ENCODE measurements at regions not wholly inside any gene's neighbourhood (a gene's known extent, or its start where the extent isn't known, plus 50 kb on each side); places are given as distances from the start of the nearest gene placed in this dataset.
"Not testable (repeated sequence)": the region's sequence is repeated elsewhere in the genome, so short reads cannot be mapped to it uniquely, and the experiment has no call there.

DNA sequence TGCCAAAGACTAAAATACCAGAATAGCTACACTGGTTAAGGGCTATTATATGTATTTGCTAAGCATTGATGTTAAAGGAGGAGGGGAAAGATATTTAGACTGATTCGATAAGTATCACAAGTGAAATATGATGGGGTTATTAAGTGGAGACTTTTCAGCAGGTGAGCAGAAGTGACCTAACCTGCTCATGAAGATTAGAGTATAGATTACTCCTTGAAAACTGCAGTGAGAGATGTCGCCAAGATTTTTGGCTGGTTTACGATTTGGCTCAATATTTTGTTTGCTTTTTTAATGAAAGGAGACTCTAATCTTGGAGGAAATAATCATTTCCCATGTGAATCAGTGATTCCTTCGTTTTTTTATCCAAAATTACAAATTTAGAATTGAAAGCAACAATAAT lies 1279.5 kb upstream of the TENM4 start:
- Histone ChIP-seq H3K36me3 (ENCODE audit: insufficient read depth, low read length) (no peaks in the 10 kb centered on the region), H3K4me1 (ENCODE audit: insufficient read depth, low read length) (no peaks in the 10 kb centered on the region), H3K9me3 (ENCODE audit: control insufficient read depth, insufficient read depth, low read length) (no peaks in the 10 kb centered on the region), H3K9ac (ENCODE audit: low read depth, low read length) (no peak overlapping the region)

DNA sequence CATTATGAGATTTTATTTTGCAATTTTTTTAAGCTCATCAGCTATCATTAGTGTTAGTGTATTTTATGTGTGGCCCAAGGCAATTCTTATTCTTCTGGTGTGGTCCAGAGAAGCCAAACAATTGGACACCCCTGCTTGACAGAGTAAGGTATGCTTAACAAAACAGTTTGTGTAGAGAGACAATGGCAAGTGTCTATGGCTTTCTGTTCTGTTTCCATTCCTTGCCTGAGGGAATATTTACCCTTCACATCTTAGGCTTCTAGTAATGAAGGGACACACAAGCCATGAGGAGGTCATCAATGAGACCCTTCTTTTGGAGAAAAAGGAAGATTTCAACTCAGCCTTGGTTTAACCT lies 1278.4 kb upstream of the TENM4 start:
- Histone ChIP-seq H3K36me3 (ENCODE audit: insufficient read depth, low read length) (no peaks in the 10 kb centered on the region), H3K9me3 (ENCODE audit: control insufficient read depth, insufficient read depth, low read length) (no peaks in the 10 kb centered on the region; the same call in 1 of the 2 replicates), H3K4me1 (ENCODE audit: insufficient read depth, low read length) (no peaks in the 10 kb centered on the region), H3K9ac (ENCODE audit: low read depth, low read length) (no peak overlapping the region)

DNA sequence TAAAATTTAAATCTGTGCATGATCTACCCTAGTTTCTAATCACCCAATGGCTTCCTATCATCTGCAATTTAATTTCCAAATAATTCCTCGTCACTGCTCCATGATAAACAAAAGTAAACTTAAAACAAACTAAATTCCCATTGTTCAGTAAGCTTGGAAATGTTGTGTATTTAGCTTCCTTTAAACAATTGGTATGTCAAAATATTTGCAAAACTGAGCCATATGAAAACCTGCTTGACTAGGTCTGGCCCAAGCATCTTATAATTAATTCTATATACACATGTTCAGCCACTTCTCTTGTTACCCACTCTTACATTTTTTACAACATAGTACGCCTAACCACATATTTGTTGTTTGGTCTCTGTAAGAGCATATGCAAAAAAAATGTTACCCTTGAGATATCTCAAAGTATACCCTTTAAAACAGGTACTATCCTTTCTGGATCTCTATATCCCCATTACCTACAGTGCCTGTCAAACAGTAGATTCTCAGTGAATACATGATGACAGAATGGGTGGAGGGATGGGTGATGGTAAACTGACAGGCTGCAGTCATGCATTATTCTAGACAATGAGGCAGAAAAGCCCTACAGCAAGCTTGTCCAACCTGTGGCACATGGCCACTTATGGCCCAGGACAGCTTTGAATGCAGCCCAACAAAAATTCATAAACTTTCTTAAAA lies 1277.9 kb upstream of the TENM4 start:
- H3K9me3 ChIP-seq (ENCODE audit: control insufficient read depth, insufficient read depth, low read length): no peaks in the 10 kb centered on the region; the same call in 1 of the 2 replicates
- no peaks in the 10 kb centered on the region for H3K36me3 ChIP-seq (ENCODE audit: insufficient read depth, low read length)
- H3K9ac ChIP-seq (ENCODE audit: low read depth, low read length): no peak overlapping the region
- no peaks in the 10 kb centered on the region for H3K4me1 ChIP-seq (ENCODE audit: insufficient read depth, low read length)

DNA sequence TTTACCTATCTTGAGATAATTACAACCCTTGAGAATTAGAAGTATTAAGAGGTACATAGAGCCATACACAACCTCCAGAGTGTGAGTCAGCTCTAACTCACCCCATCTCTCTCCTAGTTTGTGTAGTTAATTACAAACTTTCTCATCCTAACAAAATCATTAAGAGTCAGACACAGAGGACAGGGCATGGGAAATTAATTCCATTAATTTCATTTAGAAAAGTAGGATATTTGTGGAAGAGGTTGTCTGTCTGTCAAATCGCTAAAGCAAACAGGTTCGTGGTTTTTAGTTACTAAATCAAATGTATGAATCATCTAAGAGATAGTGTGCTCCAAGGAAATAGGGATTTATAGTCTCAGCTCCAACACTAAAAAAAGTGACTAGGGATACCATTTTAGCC lies 1261.4 kb upstream of the TENM4 start:
- H3K36me3 ChIP-seq (ENCODE audit: insufficient read depth, low read length): no peaks in the 10 kb centered on the region
- no peak overlapping the region for H3K9ac ChIP-seq (ENCODE audit: low read depth, low read length)
- H3K9me3 ChIP-seq (ENCODE audit: control insufficient read depth, insufficient read depth, low read length): no peaks in the 10 kb centered on the region
- no peaks in the 10 kb centered on the region for H3K4me1 ChIP-seq (ENCODE audit: insufficient read depth, low read length)

DNA sequence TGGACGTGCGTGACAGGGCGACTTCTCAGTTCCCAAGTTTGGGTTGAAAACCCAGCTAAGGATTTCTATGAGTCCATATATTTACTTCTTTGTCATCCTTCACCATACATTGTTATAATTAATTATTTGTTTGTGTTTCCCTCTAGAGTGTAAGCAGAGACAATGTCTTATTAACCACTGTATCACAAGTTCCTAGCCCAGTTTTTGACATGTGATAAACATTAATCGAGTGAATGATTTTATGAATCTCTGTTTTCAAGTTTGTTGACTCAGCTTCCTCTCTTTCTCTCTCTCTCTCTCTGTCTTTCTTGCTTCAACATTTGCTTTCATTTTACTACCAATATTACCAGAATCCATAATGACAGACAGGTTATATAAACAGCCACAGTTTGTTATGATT lies 1259.6 kb upstream of the TENM4 start:
- Histone ChIP-seq H3K9ac (ENCODE audit: low read depth, low read length) (no peak overlapping the region), H3K4me1 (ENCODE audit: insufficient read depth, low read length) (no peaks in the 10 kb centered on the region), H3K9me3 (ENCODE audit: control insufficient read depth, insufficient read depth, low read length) (no peaks in the 10 kb centered on the region), H3K36me3 (ENCODE audit: insufficient read depth, low read length) (no peaks in the 10 kb centered on the region)

DNA sequence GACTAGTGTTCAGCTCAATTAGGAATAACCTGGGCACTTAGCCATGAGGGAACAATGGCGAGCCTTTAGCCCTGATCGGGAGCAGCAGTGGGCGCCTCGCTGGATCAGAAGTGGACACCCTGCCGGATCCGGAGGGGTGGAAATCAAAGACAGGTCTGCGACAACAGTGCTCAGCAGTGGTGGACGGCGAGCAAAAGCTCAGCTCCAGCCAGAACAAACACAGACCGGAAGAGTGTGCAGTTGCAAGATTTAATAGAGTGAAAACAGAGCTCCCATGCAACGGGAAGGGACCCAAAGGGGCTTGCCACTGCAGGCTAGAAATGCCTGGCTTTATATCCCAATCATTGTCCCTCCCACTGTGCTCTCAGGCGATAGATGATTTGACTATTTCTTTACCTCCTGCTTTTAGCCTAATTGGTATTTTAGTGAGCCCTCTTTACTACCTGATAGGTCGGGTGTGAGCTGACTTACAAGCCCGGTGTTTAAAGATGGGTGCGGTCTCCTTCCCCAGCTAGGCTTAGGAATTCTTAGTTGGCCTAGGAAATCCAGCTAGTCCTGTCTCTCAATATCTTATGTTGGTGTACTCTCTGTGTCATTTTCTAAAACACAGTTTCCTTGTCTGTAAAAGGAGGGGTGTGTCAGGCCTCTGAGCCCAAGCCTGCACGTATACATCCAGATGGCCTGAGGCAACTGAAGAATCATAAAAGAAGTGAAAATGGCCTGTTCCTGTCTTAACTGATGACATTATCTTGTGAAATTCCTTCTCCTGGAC lies 1258.8 kb upstream of the TENM4 start:
- not testable (repeated sequence) for H3K36me3 ChIP-seq (ENCODE audit: insufficient read depth, low read length); H3K9ac ChIP-seq (ENCODE audit: low read depth, low read length); H3K9me3 ChIP-seq (ENCODE audit: control insufficient read depth, insufficient read depth, low read length); H3K4me1 ChIP-seq (ENCODE audit: insufficient read depth, low read length)

DNA sequence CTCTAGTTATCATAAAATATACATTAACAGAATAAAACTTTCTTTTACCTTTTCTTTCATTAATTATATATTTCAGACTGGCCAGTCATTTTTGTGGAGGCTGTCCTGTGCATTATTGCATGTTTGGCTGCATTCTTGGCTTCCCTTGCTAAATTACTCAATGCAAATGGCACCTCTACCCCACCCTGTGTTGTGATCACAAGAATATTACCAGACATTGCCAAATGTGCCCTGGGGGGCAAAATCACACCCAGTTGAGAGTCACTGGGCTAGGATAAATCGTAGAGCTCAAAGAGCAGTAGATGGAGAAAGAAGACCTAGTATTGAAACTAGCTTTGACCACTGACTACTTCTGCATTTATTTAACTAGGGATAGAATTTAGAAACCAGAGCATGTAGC lies 1257.8 kb upstream of the TENM4 start:
- no peaks in the 10 kb centered on the region for H3K36me3 ChIP-seq (ENCODE audit: insufficient read depth, low read length)
- H3K4me1 ChIP-seq (ENCODE audit: insufficient read depth, low read length): no peaks in the 10 kb centered on the region

DNA sequence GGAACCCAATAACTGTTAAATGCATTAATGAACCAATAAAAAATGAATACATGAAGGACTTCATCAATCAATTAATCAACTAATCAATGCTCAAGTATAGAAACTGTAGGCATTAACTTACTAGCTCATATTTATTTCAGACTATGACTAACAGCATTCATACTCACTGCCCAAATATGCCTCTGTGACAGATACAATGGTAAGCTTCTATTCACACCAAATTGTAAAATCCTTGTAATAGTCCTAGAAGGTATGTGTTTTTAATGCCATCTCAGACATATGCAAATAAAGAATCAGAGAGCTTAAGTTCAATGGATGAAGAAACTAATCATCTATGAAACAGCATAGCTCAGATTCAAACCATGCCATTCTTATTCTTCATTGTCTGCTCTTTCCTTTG lies 1253.6 kb upstream of the TENM4 start:
- no peaks in the 10 kb centered on the region for H3K36me3 ChIP-seq (ENCODE audit: insufficient read depth, low read length)
- H3K9ac ChIP-seq (ENCODE audit: low read depth, low read length): no peak overlapping the region
- no peaks in the 10 kb centered on the region for H3K9me3 ChIP-seq (ENCODE audit: control insufficient read depth, insufficient read depth, low read length)
- no peaks in the 10 kb centered on the region for H3K4me1 ChIP-seq (ENCODE audit: insufficient read depth, low read length)

More for the DNA sequence above, 1257.8 kb upstream of the TENM4 start:
- Histone ChIP-seq H3K9me3 (ENCODE audit: control insufficient read depth, insufficient read depth, low read length) (no peaks in the 10 kb centered on the region), H3K9ac (ENCODE audit: low read depth, low read length) (no peak overlapping the region)

DNA sequence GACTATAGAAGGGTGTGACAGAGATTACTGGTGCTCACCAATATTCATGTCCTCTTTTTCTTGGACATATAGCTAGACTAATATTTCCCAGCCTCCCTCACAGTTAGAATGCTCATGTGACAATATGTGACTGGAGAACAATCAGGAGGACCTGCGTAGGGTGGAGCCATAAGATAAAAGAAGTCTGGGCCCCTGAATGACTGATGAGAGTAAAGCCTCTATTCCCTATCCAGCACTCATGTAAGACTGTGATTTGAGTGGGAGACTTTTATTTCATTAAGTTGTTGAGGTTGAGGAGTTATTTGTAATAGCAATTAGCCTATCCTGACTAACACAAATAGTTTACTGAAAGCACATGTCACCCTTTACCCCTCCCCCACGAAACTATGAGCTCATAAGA lies 1247.1 kb upstream of the TENM4 start:
- Histone ChIP-seq H3K36me3 (ENCODE audit: insufficient read depth, low read length) (no peaks in the 10 kb centered on the region), H3K9ac (ENCODE audit: low read depth, low read length) (no peak overlapping the region), H3K4me1 (ENCODE audit: insufficient read depth, low read length) (no peaks in the 10 kb centered on the region), H3K9me3 (ENCODE audit: control insufficient read depth, insufficient read depth, low read length) (no peaks in the 10 kb centered on the region)

DNA sequence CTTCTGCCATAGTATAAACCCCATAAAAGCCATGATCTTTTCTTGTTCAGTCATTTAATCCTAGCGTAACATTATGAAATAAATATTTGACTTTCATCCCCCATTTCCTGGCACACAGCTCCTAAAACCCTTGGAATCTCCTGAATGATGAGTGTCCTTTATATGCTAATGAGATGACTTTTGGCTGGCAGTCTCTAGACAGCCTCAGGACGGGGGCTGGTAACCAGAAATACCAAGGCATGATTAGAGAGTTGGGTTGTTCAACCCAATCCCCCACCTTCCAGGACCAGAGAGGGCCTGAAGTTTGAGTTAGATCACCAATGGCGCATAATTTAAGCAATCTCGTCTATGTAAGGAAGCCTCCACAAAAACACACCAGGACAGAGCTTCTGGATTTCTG lies 1246.1 kb upstream of the TENM4 start:
- Histone ChIP-seq H3K4me1 (ENCODE audit: insufficient read depth, low read length) (no peaks in the 10 kb centered on the region), H3K9ac (ENCODE audit: low read depth, low read length) (no peak overlapping the region), H3K36me3 (ENCODE audit: insufficient read depth, low read length) (no peaks in the 10 kb centered on the region), H3K9me3 (ENCODE audit: control insufficient read depth, insufficient read depth, low read length) (no peaks in the 10 kb centered on the region)

DNA sequence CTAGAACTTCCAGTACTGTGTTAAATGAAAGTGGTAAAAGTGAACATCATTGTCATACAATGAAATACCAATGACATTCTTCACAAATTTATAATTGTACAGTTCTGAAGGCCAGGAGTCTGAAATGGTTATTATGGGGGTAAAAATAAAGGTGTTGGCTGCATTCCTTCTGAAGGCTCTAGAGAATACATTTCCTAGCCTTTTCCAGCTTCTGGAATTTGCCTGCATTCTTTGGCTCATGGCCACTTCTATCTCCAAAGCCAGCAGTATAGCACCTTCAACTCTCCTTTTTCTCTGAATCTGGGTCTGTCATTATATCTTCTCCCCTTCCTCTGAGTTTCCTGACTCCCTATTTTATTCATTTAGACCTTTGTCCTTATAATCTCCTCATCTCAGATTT lies 1232.7 kb upstream of the TENM4 start:
- H3K36me3 ChIP-seq (ENCODE audit: insufficient read depth, low read length): no peaks in the 10 kb centered on the region
- H3K9ac ChIP-seq (ENCODE audit: low read depth, low read length): no peak overlapping the region
- H3K9me3 ChIP-seq (ENCODE audit: control insufficient read depth, insufficient read depth, low read length): no peaks in the 10 kb centered on the region
- no peaks in the 10 kb centered on the region for H3K4me1 ChIP-seq (ENCODE audit: insufficient read depth, low read length)

DNA sequence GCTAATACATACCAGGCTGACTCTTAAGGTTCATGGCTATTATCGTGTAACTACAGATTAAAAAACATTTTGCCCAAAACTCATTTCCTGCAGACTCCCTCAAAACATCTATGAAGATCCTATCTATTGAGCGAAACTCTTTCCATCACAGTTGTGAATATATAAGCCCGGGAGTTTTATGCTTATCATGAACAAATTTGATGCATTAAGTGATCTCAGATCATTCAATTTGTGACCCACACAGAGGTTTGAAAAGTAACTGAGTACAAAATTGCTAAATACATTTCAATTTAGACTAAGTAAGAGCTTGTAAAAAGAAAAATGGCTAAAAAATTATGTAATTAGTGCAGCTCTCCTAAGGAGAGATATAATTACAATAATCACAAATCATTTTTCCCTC lies 1228.8 kb upstream of the TENM4 start:
- Histone ChIP-seq H3K36me3 (ENCODE audit: insufficient read depth, low read length) (no peaks in the 10 kb centered on the region), H3K4me1 (ENCODE audit: insufficient read depth, low read length) (peaks cover 10% of the 10 kb centered on the region), H3K9me3 (ENCODE audit: control insufficient read depth, insufficient read depth, low read length) (no peaks in the 10 kb centered on the region), H3K9ac (ENCODE audit: low read depth, low read length) (no peak overlapping the region)

DNA sequence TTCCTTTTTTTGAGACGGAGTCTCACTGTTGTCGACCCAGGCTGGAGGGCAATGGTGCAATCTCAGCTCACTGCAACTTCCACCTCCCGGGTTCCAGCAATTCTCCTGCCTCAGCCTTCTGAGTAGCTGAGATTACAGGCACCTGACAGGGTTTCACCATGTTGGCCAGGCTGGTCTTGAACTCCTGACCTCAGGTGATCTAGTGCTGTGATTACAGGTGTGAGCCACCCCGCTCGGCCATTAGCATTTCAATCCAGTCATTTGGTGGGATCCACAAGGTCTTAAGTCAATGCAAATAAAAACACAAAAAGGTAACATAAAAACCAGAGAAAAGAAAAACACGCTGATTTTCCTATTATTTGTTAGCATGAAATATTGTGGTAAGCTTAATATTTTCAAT lies 1227.2 kb upstream of the TENM4 start:
- H3K4me1 ChIP-seq (ENCODE audit: insufficient read depth, low read length): peaks cover 10% of the 10 kb centered on the region
- no peaks in the 10 kb centered on the region for H3K36me3 ChIP-seq (ENCODE audit: insufficient read depth, low read length)
- H3K9ac ChIP-seq (ENCODE audit: low read depth, low read length): no peak overlapping the region
- no peaks in the 10 kb centered on the region for H3K9me3 ChIP-seq (ENCODE audit: control insufficient read depth, insufficient read depth, low read length)

DNA sequence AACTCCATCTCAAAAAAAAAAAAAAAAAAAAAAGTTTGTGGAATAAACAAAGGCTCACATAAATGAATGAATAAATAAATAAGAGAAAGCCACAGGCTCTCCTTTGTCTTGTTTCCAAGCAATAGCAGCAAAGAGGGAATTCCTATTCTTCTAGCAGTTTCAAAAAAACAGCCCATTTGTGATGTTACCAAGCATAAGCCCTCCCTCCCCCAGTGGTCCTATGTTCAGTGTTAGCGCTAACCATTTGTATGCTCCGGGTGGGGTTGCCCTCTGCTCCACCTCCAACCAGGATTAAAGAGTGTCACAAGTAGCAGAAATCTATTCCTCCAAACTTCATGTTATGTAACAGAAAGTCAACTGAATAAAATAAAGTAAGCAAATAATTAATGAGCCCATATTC lies 1215.0 kb upstream of the TENM4 start:
- Histone ChIP-seq H3K36me3 (ENCODE audit: insufficient read depth, low read length) (no peaks in the 10 kb centered on the region), H3K4me1 (ENCODE audit: insufficient read depth, low read length) (no peaks in the 10 kb centered on the region), H3K9ac (ENCODE audit: low read depth, low read length) (no peak overlapping the region), H3K9me3 (ENCODE audit: control insufficient read depth, insufficient read depth, low read length) (no peaks in the 10 kb centered on the region)

DNA sequence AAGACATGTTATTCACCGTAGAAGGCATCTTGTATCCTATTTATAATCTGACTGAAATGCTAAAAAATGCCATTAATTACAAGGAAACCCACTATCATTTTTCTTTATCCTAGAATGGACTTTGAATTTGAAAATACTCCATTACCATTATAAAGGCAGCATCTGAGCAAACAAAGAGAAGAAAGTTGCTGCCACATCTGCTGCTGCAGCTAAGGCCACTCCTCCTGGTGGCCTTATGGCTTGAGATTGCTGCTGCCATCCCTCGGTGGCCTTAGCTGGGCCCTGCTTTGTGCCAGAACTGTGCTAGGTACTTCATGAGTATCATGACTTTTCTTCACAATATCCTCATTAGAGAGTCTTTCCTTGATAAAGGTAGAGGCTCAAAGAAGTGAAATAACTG lies 1210.1 kb upstream of the TENM4 start:
- no peaks in the 10 kb centered on the region for H3K9me3 ChIP-seq (ENCODE audit: control insufficient read depth, insufficient read depth, low read length)
- no peak overlapping the region for H3K9ac ChIP-seq (ENCODE audit: low read depth, low read length)
- no peaks in the 10 kb centered on the region for H3K4me1 ChIP-seq (ENCODE audit: insufficient read depth, low read length)
- H3K36me3 ChIP-seq (ENCODE audit: insufficient read depth, low read length): no peaks in the 10 kb centered on the region

Data from ES-I3 (cell line).